SK-N-MC (cell line): ENCODE measurements at regions not wholly inside any gene's neighbourhood (a gene's known extent, or its start where the extent isn't known, plus 50 kb on each side); places are given as distances from the start of the nearest gene placed in this dataset.

Source experiments
- EZH2 ChIP-seq: fragments of 200-600 bp; sonication (generic); IDR thresholded peaks from one replicate; pipeline ENCODE4 v1.6.1; 2017; ENCODE audit warnings: antibody characterized with exemption
- POLR2AphosphoS5 ChIP-seq: IDR thresholded peaks from 2 replicates; pipeline ENCODE4 v1.6.1; 2012; ENCODE audit warnings: mild to moderate bottlenecking, low read depth, low read length, borderline replicate concordance

DNA sequence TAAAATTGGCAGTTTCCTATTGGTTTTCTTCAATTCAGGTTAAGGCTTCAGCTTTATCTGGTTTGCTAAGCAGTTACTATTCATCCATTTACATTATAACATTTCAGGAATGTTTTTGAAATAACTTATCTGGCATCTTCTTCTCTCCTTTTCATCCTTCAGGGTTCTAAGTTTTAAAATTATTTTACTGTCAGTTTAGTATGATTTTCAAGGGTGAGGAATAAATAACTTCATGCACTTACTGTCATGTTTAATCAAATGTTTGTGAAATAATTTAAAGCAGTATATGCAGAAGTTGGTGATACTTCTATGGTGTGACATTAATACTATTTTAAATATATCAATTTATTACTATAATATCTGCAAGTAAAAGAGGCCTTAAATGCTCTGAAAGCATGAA lies 338.1 kb upstream of the MMS22L start:
- no peak for TF ChIP-seq EZH2
- no peak for TF ChIP-seq POLR2AphosphoS5
